ENCODE measurements at regions not wholly inside any gene's neighbourhood (a gene's known extent, or its start where the extent isn't known, plus 50 kb on each side); places are given as distances from the start of the nearest gene placed in this dataset.

DNA sequence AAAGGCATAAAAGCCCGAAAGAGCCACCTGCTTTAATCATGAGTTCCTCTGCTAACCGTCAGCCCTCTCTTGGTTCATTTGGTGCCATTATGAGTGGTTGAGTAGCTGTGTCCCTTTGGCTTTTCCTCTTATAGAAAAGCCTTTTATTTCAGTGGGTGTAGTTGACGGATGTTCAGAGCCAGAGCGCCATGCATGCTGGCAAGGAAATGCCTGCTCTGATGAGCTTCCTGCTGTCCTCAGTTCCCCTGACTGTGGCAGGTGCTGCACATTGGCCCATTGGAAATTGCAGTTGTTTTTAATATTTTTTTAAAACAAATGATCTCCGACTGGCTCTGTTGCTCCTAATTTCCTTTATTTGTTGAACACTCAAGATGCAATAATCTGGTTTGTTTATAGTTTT is 77.3 kb upstream of the LIMCH1 start:
- DNase-seq (ENCODE audit: low read depth), result no peak

GRCh38 chr4:41461780-41462307 is 76.1 kb upstream of the LIMCH1 start:
- DNase-seq (ENCODE audit: low read depth), result no peak

DNA sequence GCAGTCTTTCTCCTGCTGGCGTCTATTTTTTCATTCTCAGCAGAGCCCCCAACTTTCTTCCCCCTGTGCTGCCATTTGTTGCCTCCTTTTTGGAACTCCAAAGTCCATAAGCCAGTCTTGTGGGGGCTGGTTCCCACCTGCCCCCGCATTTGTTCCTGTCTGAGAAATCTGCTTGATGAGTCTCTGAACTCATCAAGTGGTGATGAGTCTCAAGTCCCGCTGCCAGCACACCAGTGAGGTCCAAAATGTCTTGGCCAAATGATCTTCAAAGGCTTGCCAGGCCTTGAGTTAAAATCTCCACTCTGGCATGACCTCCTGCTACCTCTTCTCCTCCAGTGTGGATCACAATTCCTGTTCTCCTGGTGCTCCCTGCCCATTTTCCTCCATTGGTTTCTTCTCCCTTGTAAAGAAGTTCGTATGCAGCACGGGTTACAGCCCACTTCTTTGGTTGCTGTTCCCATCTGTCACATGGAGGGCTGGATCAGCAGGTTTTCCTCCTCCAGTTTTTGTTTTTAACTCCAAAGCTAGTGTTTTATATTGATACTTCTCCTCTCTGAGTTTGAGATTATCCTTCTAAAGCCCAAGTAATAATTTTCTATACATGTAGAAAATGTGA is 72.7 kb upstream of the LIMCH1 start:
- DNase-seq (ENCODE audit: low read depth), result no peak

GRCh38 chr4:41466249-41466648 is 71.7 kb upstream of the LIMCH1 start:
- DNase-seq (ENCODE audit: low read depth), result no peak

DNA sequence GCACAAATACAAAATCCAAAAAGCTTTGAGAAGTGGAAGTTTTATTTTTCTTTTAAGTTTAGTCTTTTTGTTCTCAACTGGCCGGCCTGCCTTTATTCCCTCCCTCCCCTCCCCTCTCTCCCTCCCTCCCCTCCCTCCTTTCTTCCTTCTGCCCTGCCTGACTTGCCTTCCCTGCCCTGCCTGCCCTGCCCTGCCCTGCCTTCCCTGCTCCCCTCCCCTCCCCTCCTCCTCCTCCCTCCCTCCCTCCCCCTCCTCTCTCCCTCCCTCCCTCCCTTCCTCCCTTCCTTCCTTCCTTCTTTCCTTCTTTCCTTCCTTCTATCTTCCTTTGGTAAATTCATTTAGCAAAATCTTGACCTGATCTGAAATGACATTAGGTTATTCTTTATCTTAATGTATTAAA is 69.8 kb upstream of the LIMCH1 start:
- DNase-seq (ENCODE audit: low read depth), result no peak

GRCh38 chr4:41471126-41472071 is 66.6 kb upstream of the LIMCH1 start:
- DNase-seq (ENCODE audit: low read depth), result no peak

- no peak for DNase-seq (ENCODE audit: low read depth)
These were observed 65.9 kb upstream of the LIMCH1 start for GRCh38 chr4:41472081-41472480.

DNA sequence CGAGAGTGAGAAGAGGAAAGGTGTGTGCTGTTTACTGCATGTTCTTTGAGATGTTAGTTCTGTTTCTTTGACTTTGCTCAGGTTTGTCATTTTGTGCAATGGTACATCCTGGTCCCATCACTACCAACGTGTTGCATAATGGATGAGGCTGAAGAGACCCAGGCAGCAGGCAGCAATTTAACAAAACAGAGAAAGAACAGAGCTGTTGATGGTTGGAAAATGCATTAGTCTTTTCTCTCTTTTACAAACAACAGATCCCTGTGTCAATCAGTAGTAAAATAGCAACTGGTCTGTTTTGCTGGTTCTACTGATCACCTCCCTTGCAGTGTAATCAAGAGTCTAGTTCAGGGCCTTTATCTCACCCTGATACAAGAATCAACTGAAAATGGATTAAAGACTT is 64.8 kb upstream of the LIMCH1 start:
- DNase-seq (ENCODE audit: low read depth), result no peak

- DNase-seq (ENCODE audit: low read depth), result peak; percentile 59
These were observed 62.6 kb upstream of the LIMCH1 start for GRCh38 chr4:41475402-41475801.

GRCh38 chr4:41476310-41476885 is 61.6 kb upstream of the LIMCH1 start:
- no peak for DNase-seq (ENCODE audit: low read depth)

- DNase-seq (ENCODE audit: low read depth), result no peak
These were observed 60.6 kb upstream of the LIMCH1 start for GRCh38 chr4:41477181-41477905.

DNA sequence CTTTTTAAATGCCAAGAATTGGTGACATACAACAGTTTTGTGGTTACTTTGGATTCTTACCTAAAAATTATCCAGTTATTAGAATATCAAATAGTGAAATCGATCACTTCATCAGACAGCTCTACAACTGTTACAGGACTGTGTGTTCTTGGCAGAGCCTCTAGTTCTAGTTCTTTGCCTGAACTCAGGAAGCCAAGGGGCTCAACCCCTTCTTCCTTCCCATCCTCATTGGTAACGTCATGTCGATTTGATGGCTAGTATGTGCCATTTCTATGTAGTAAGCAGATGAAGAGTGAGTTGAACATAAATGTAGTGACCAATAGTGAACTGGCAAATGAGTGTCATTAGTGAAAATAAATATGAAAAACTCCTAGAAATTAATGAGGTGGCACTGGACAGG is 59.4 kb upstream of the LIMCH1 start:
- no peak for DNase-seq (ENCODE audit: low read depth)

- DNase-seq (ENCODE audit: low read depth), result no peak
These were observed 57.1 kb upstream of the LIMCH1 start for GRCh38 chr4:41480896-41481311.

DNA sequence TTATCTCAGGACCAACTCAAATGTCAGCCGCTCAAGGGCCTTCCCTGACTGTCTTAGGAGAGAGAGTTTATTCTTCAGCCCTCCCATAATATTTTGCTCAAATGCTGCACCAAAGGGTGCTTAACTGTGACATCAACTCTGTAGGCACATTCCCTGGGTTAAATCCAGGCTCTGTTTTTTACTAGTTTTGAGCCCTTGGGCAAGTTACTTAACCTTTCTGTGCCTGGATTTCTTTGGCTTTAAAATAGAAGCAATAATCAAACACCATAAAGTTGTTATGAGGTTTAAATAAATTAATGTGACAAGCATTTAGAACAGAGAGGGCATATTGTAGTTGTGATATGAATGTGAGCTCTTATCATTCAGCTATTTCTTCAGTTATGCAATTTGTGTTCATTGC is 54.2 kb upstream of the LIMCH1 start:
- DNase-seq (ENCODE audit: low read depth), result no peak

- DNase-seq (ENCODE audit: low read depth), result no peak
These were observed 52.9 kb upstream of the LIMCH1 start for GRCh38 chr4:41485041-41485440.

- peak; percentile 44 for DNase-seq (ENCODE audit: low read depth)
These were observed 50.0 kb upstream of the LIMCH1 start for GRCh38 chr4:41487868-41488440.

Data from amniotic epithelial cell (primary cell).